HepG2 (cell line): ENCODE measurements at regions not wholly inside any gene's neighbourhood (a gene's known extent, or its start where the extent isn't known, plus 50 kb on each side); places are given as distances from the start of the nearest gene placed in this dataset.

Experiments
- ATAC-seq: fragments of 200-7000 bp; cut with Tn5 transposase; 3 replicates; pipeline ENCODE4 v1.9.1; 2020; ENCODE audit warnings: mild to moderate bottlenecking, moderate library complexity
- BruUV-seq: library from RNA; stranded (reverse); fragments of 400-500 nt; replicated peaks from 2 replicates; lab custom pipeline; 2021; lab: Mats Ljungman, UMichigan
- CTCF ChIA-PET: fragments of 300-600 bp; formaldehyde crosslinking; extraction: SDS; loops from one replicate; lab custom pipeline; 2021; ENCODE audit warnings: low total read pairs, inconsistent platforms, low intra/inter-chr PET ratio; lab: Yijun Ruan, JAX
- POLR2A ChIA-PET: fragments of 350-600 bp; sonication (Branson Sonifier 250); formaldehyde crosslinking; loops from one replicate; lab custom pipeline; 2020; ENCODE audit warnings: antibody characterized with exemption, inconsistent platforms; lab: Yijun Ruan, JAX
- DNase-seq: peaks from one replicate; pipeline ENCODE4 v3.0.0-alpha.2; 2015; ENCODE audit warnings: low spot score
- FAIRE-seq: peaks from 3 replicates; lab custom pipeline; 2011; peaks lifted over from hg19 to GRCh38; lab: Jason Lieb, UNC
- H2AFZ ChIP-seq: one replicate; pipeline ENCODE4 v1.6.1; 2011; ENCODE audit warnings: low read length, inconsistent platforms
- H3K27ac ChIP-seq: fragments of 300-600 bp; 3 replicates; pipeline ENCODE4 v1.8.0; 2011; ENCODE audit warnings: mixed run types, mild to moderate bottlenecking, mixed read lengths, low read length, inconsistent platforms; ENCODE audit not compliant: insufficient read depth; ENCODE audit errors: extremely low read length
- H3K27me3 ChIP-seq, 2 experiments: fragments of 200-600 bp in 1 of 2; 2 replicates in 1 of 2; 3 replicates in 1 of 2; pipeline versions ENCODE4 v1.6.0 to v1.8.0; 2011; ENCODE audit warnings: low read length in 2 of 2, mild to moderate bottlenecking in 2 of 2, moderate library complexity in 2 of 2, inconsistent platforms in 1 of 2; ENCODE audit not compliant: insufficient read depth in 2 of 2, control insufficient read depth in 1 of 2
- H3K36me3 ChIP-seq, 2 experiments: fragments of 200-600 bp in 1 of 2; replicated peaks in 1 of 2; 2 replicates in 1 of 2; 3 replicates in 1 of 2; pipeline versions ENCODE4 v1.5.1 to v1.8.0; 2011; ENCODE audit warnings: low read length in 2 of 2, inconsistent platforms in 1 of 2; ENCODE audit not compliant: insufficient read depth in 2 of 2, control insufficient read depth in 1 of 2
- H3K4me1 ChIP-seq: 2 replicates; pipeline ENCODE4 v1.5.1; 2012; ENCODE audit warnings: low read length, inconsistent platforms; ENCODE audit not compliant: insufficient read depth
- H3K4me2 ChIP-seq: 2 replicates; pipeline ENCODE4 v1.6.0; 2011; ENCODE audit warnings: low read depth, low read length, inconsistent platforms
- H3K4me3 ChIP-seq, 3 experiments: fragments of 200-600 bp in 1 of 3; sonication (generic), shearing (Covaris generic) in 1 of 3; replicated peaks in 1 of 3; 2 replicates each; pipeline ENCODE4 v1.5.1; 2011 to 2016; ENCODE audit warnings: low read length in 3 of 3, inconsistent platforms in 2 of 3, low read depth in 2 of 3, mild to moderate bottlenecking in 2 of 3, control low read depth in 1 of 3, mixed read lengths in 1 of 3; ENCODE audit not compliant: insufficient read depth in 1 of 3
- H3K79me2 ChIP-seq: one replicate; pipeline ENCODE4 v1.6.1; 2011; ENCODE audit warnings: low read length, inconsistent platforms; ENCODE audit not compliant: insufficient read depth
- H3K9ac ChIP-seq: 2 replicates; pipeline ENCODE4 v1.6.0; 2011; ENCODE audit warnings: mild to moderate bottlenecking, low read depth, low read length, inconsistent platforms; ENCODE audit not compliant: insufficient read depth
- H3K9me3 ChIP-seq: 2 replicates; pipeline ENCODE4 v1.5.1; 2012; ENCODE audit warnings: mild to moderate bottlenecking, low read length
- H4K20me1 ChIP-seq: 2 replicates; pipeline ENCODE4 v1.6.0; 2011; ENCODE audit warnings: inconsistent platforms, mild to moderate bottlenecking, low read length, moderate library complexity; ENCODE audit not compliant: insufficient read depth
- IKZF4 ChIP-seq: sonication (generic); formaldehyde crosslinking; IDR thresholded peaks from 2 replicates; pipeline ENCODE4 v1.5.1; 2020; ENCODE audit warnings: borderline replicate concordance, mild to moderate bottlenecking, low read depth, missing genetic modification reagents; ENCODE audit errors: not compliant biosample characterization
- KLF9 ChIP-seq: IDR thresholded peaks from 2 replicates; pipeline ENCODE4 v1.6.1; 2016; ENCODE audit warnings: low read depth
- MYPOP ChIP-seq: sonication (generic); formaldehyde crosslinking; IDR thresholded peaks from 2 replicates; pipeline ENCODE4 v1.8.1; 2023; ENCODE audit warnings: mild to moderate bottlenecking, moderate library complexity, missing genetic modification reagents
- RAD51 ChIP-seq: fragments of 450-650 bp; IDR thresholded peaks from 2 replicates; pipeline ENCODE4 v1.6.1; 2016; ENCODE audit warnings: borderline replicate concordance
- REPIN1 ChIP-seq: sonication (generic); formaldehyde crosslinking; IDR thresholded peaks from 2 replicates; pipeline ENCODE4 v1.8.0; 2022; ENCODE audit warnings: missing genetic modification reagents, low read depth, mild to moderate bottlenecking, borderline replicate concordance
- SALL1 ChIP-seq: sonication (generic); formaldehyde crosslinking; IDR thresholded peaks from 2 replicates; pipeline ENCODE4 v1.8.0; 2022; ENCODE audit warnings: mild to moderate bottlenecking, missing genetic modification reagents
- SUZ12 ChIP-seq: fragments of 150-350 bp; IDR thresholded peaks from 2 replicates; pipeline ENCODE4 v1.6.1; 2014; ENCODE audit warnings: low read depth, low read length
- ZBTB39 ChIP-seq: sonication (generic); formaldehyde crosslinking; IDR thresholded peaks from 2 replicates; pipeline ENCODE4 v1.5.0; 2020; ENCODE audit warnings: missing genetic modification reagents
- ZNF124 ChIP-seq: sonication (generic); formaldehyde crosslinking; IDR thresholded peaks from 2 replicates; pipeline ENCODE4 v1.4.0; 2020; ENCODE audit warnings: missing genetic modification reagents
- ZNF317 ChIP-seq: sonication (generic); formaldehyde crosslinking; IDR thresholded peaks from 2 replicates; pipeline ENCODE4 v1.5.0; 2020; ENCODE audit warnings: mild to moderate bottlenecking, missing genetic modification reagents
- ZNF564 ChIP-seq: sonication (generic); formaldehyde crosslinking; IDR thresholded peaks from 2 replicates; pipeline ENCODE4 v1.8.1; 2023; ENCODE audit warnings: mild to moderate bottlenecking, missing genetic modification reagents
- WGBS: methylation state at CpG from one replicate; pipeline ENCODE4 v1.1.6; 2017; ENCODE audit warnings: low lambda C conversion rate; 5-methylcytosine and 5-hydroxymethylcytosine counted together
- in situ Hi-C: cut with HindIII; loops from 2 replicates; pipeline ENCODE4 v1.10.0; 2017; ENCODE audit warnings: low pct_unique_long_range_greater_than_20kb; ENCODE audit not compliant: extremely low pct_ligation_motif_present
- intact Hi-C: fragments of 100-400 bp; cut with micrococcal nuclease; formaldehyde crosslinking; loops from one replicate; pipeline ENCODE4 v1.10.0; 2022; ENCODE audit not compliant: unreplicated experiment

GRCh38 chr3:23743141-23743784, 62.5 kb upstream of the UBE2E1 start:
- CTCF ChIA-PET = no interaction called here
- no peak overlapping the region for H3K4me3 ChIP-seq

More at GRCh38 chr3:23743141-23743784, 62.5 kb upstream of the UBE2E1 start:
- intact Hi-C loops (no loop called here), in situ Hi-C loops (no loop called here)
- Histone ChIP-seq H3K4me2 (no peak overlapping the region), H3K9me3 (no peaks in the 10 kb centered on the region), H3K36me3 (no peaks in the 10 kb centered on the region), H3K27ac (no peak overlapping the region), H3K27me3 (peaks cover 1 to 40% of the 10 kb centered on the region in 2 experiments), H3K4me1 (no peaks in the 10 kb centered on the region), H3K79me2 (no peaks in the 10 kb centered on the region), H2AFZ (no peak overlapping the region), H4K20me1 (no peaks in the 10 kb centered on the region), H3K9ac (no peak overlapping the region)
- 38% methylated on average over 12 of the region's 24 CpGs for WGBS
- peak; percentile 31; the same call in 1 of the 3 replicates for ATAC-seq
- no peak for DNase-seq
- TF ChIP-seq SUZ12 (no peak), ZNF564 (CRISPR knock-in tag) (no peak), IKZF4 (CRISPR knock-in tag) (no peak), MYPOP (CRISPR knock-in tag) (no peak), KLF9 (CRISPR knock-in tag) (no peak), SALL1 (no peak), ZBTB39 (CRISPR knock-in tag) (no peak), RAD51 (no peak), ZNF317 (CRISPR knock-in tag) (no peak), REPIN1 (no peak), ZNF124 (no peak)
- POLR2A ChIA-PET = no interaction called here
- FAIRE-seq = no peak
- no TSS peak for BruUV-seq
